A549 (cell line): ENCODE measurements at regions not wholly inside any gene's neighbourhood (a gene's known extent, or its start where the extent isn't known, plus 50 kb on each side); places are given as distances from the start of the nearest gene placed in this dataset.

Source experiments
- ATAC-seq, 2 experiments: fragments of 200-7000 bp in 1 of 2; fragments of >200 bp in 1 of 2; cut with Nextera tagmentation in 1 of 2; cut with Tn5 transposase in 1 of 2; 3 replicates each; pipeline versions ENCODE4 v1.8.0 to v1.9.1; 2018 to 2020; ENCODE audit warnings: mild to moderate bottlenecking in 1 of 2, moderate library complexity in 1 of 2
- CTCF ChIA-PET: fragments of 300-600 bp; sonication (Branson Sonifier 250); formaldehyde crosslinking; extraction: SDS; loops from one replicate; lab custom pipeline; 2021; ENCODE audit warnings: antibody characterized with exemption, inconsistent platforms; lab: Yijun Ruan, JAX
- POLR2A ChIA-PET: fragments of 350-600 bp; formaldehyde crosslinking; extraction: SDS; loops from one replicate; lab custom pipeline; 2021; ENCODE audit warnings: antibody characterized with exemption, inconsistent platforms; lab: Yijun Ruan, JAX
- DNase-seq, 2 experiments: peaks; one replicate each; pipeline versions ENCODE4 v3.0.0 to v3.0.0-alpha.2; 2011 to 2016; ENCODE audit warnings: low read depth in 1 of 2, low spot score in 1 of 2
- FAIRE-seq: peaks from 2 replicates; lab custom pipeline; 2011; peaks lifted over from hg19 to GRCh38; lab: Jason Lieb, UNC
- H3K27ac ChIP-seq, 2 experiments: fragments of >200 bp; sonication (Bioruptor Twin); formaldehyde crosslinking; 3 replicates each; pipeline ENCODE4 v1.5.1; 2016 to 2017
- H3K4me1 ChIP-seq: fragments of >200 bp; sonication (Bioruptor Twin); formaldehyde crosslinking; 3 replicates; pipeline ENCODE4 v1.6.1; 2016
- H3K4me2 ChIP-seq: fragments of >200 bp; sonication (Bioruptor Twin); formaldehyde crosslinking; 3 replicates; pipeline ENCODE4 v1.6.1; 2016
- H3K4me3 ChIP-seq: fragments of >200 bp; sonication (Bioruptor Twin); formaldehyde crosslinking; 3 replicates; pipeline ENCODE4 v1.5.1; 2016
- H3K9me3 ChIP-seq: fragments of >200 bp; sonication (Bioruptor Twin); formaldehyde crosslinking; 3 replicates; pipeline ENCODE4 v1.6.1; 2016
- E2F6 ChIP-seq: IDR thresholded peaks from 2 replicates; pipeline ENCODE4 v1.6.1; 2012; ENCODE audit warnings: low read depth, borderline replicate concordance
- EP300 ChIP-seq, 2 experiments: fragments of >200 bp; sonication (Bioruptor Twin); formaldehyde crosslinking; IDR thresholded peaks; 2 replicates in 1 of 2; 3 replicates in 1 of 2; pipeline ENCODE4 v1.6.1; 2016 to 2017
- HDAC2 ChIP-seq: fragments of 200-600 bp; sonication (generic); IDR thresholded peaks from 2 replicates; pipeline ENCODE4 v1.6.1; 2016
- HMGXB4 ChIP-seq: fragments of 250-450 bp; sonication (Bioruptor Pico); IDR thresholded peaks from 2 replicates; pipeline ENCODE4 v1.5.0; 2021; ENCODE audit warnings: mild to moderate bottlenecking, moderate library complexity, borderline replicate concordance
- HOXB5 ChIP-seq: fragments of 250-450 bp; sonication (Bioruptor Pico); IDR thresholded peaks from 2 replicates; pipeline ENCODE4 v1.5.0; 2020; ENCODE audit warnings: mild to moderate bottlenecking, moderate library complexity
- KDM5A ChIP-seq: fragments of 200-600 bp; sonication (generic); IDR thresholded peaks from 2 replicates; pipeline ENCODE4 v1.6.1; 2016; ENCODE audit warnings: antibody characterized with exemption, mild to moderate bottlenecking
- MYC ChIP-seq: IDR thresholded peaks from 2 replicates; pipeline ENCODE4 v1.6.1; 2012; ENCODE audit warnings: mild to moderate bottlenecking, inconsistent platforms, low read length, improper control_type of control experiment, borderline replicate concordance
- RAD21 ChIP-seq, 2 experiments: fragments of >200 bp in 1 of 2; sonication (Bioruptor Twin) in 1 of 2; formaldehyde crosslinking in 1 of 2; IDR thresholded peaks in 1 of 2; conservative IDR thresholded peaks in 1 of 2; 2 replicates in 1 of 2; 3 replicates in 1 of 2; pipeline ENCODE4 v1.6.1; 2012 to 2018; ENCODE audit warnings: inconsistent platforms in 1 of 2
- RARB ChIP-seq: fragments of 250-450 bp; sonication (Bioruptor Pico); IDR thresholded peaks from 2 replicates; pipeline ENCODE4 v1.8.0; 2021; ENCODE audit warnings: mild to moderate bottlenecking, moderate library complexity
- RNF2 ChIP-seq: fragments of 200-600 bp; sonication (generic); IDR thresholded peaks from 2 replicates; pipeline ENCODE4 v1.6.1; 2016; ENCODE audit warnings: low read depth, mild to moderate bottlenecking, antibody characterized with exemption, moderate library complexity, borderline replicate concordance
- SMC3 ChIP-seq: fragments of >200 bp; sonication (Bioruptor Twin); formaldehyde crosslinking; IDR thresholded peaks from 3 replicates; pipeline ENCODE4 v1.6.1; 2018; ENCODE audit warnings: inconsistent platforms
- SREBF2 ChIP-seq: fragments of 450-650 bp; IDR thresholded peaks from 2 replicates; pipeline ENCODE4 v1.6.1; 2014; ENCODE audit warnings: mild to moderate bottlenecking, moderate library complexity
- ZC3H11A ChIP-seq: fragments of 450-650 bp; IDR thresholded peaks from 2 replicates; pipeline ENCODE4 v1.6.1; 2014; ENCODE audit warnings: antibody characterized with exemption, mild to moderate bottlenecking
- WGBS: methylation state at CpG from one replicate; pipeline ENCODE4 v1.1.6; 2017; ENCODE audit errors: missing lambda C conversion rate; 5-methylcytosine and 5-hydroxymethylcytosine counted together
- TF ChIP-seq, protein P1 (sequence below): fragments of >200 bp; sonication (Bioruptor Twin); formaldehyde crosslinking; IDR thresholded peaks from 3 replicates; pipeline ENCODE4 v1.6.1; 2016
- TF ChIP-seq, protein P2 (sequence below): fragments of 250-450 bp; sonication (Bioruptor Pico); IDR thresholded peaks from 2 replicates; pipeline ENCODE4 v1.5.0; 2020; ENCODE audit warnings: low read depth, mild to moderate bottlenecking, moderate library complexity
- TF ChIP-seq, protein P3 (sequence below): IDR thresholded peaks from 2 replicates; pipeline ENCODE4 v1.6.1; 2012

GRCh38 chr12:105899589-105899988, 239.2 kb downstream of the NUAK1 start:
- ChIA-PET CTCF (no interaction called here), POLR2A (no interaction called here)
- no peaks in the 10 kb centered on the region for H3K4me1 ChIP-seq
- H3K4me3 ChIP-seq, result no peak overlapping the region
- H3K9me3 ChIP-seq, result no peaks in the 10 kb centered on the region
- H3K4me2 ChIP-seq, result no peak overlapping the region
- no peak overlapping the region for H3K27ac ChIP-seq
- no peak for ATAC-seq
- no peak for DNase-seq
- 68% methylated on average over 5 of the region's 5 CpGs for WGBS
- FAIRE-seq, result no peak
- TF ChIP-seq RARB, result no peak
- no peak for TF ChIP-seq EP300 (IDR thresholded peaks at IDR 0.05)
- TF ChIP-seq SREBF2, result no peak
- TF ChIP-seq, protein P1, sequence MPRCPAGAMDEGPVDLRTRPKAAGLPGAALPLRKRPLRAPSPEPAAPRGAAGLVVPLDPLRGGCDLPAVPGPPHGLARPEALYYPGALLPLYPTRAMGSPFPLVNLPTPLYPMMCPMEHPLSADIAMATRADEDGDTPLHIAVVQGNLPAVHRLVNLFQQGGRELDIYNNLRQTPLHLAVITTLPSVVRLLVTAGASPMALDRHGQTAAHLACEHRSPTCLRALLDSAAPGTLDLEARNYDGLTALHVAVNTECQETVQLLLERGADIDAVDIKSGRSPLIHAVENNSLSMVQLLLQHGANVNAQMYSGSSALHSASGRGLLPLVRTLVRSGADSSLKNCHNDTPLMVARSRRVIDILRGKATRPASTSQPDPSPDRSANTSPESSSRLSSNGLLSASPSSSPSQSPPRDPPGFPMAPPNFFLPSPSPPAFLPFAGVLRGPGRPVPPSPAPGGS, result no peak
- no peak for TF ChIP-seq RAD21 (conservative IDR thresholded peaks at IDR 0.05 in 1 of 2, IDR thresholded peaks at IDR 0.05 in 1 of 2)
- TF ChIP-seq ZC3H11A, result no peak
- no peak for TF ChIP-seq HOXB5 (CRISPR knock-in tag)
- TF ChIP-seq, protein P2, sequence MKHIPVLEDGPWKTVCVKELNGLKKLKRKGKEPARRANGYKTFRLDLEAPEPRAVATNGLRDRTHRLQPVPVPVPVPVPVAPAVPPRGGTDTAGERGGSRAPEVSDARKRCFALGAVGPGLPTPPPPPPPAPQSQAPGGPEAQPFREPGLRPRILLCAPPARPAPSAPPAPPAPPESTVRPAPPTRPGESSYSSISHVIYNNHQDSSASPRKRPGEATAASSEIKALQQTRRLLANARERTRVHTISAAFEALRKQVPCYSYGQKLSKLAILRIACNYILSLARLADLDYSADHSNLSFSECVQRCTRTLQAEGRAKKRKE (CRISPR knock-in tag), result no peak
- TF ChIP-seq, protein P3, sequence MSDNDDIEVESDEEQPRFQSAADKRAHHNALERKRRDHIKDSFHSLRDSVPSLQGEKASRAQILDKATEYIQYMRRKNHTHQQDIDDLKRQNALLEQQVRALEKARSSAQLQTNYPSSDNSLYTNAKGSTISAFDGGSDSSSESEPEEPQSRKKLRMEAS, result no peak
- no peak for TF ChIP-seq HMGXB4 (CRISPR knock-in tag)

GRCh38 chr12:105906561-105906960, 232.2 kb downstream of the NUAK1 start:
- ATAC-seq, result no peak
- Histone ChIP-seq H3K9me3 (no peaks in the 10 kb centered on the region), H3K4me1 (no peaks in the 10 kb centered on the region), H3K27ac (no peak overlapping the region), H3K4me3 (no peak overlapping the region), H3K4me2 (no peak overlapping the region)
- POLR2A ChIA-PET, result no interaction called here
- no peak for FAIRE-seq
- 38% methylated on average over 1 of the region's 1 CpG for WGBS
- TF ChIP-seq HDAC2, result no peak
- TF ChIP-seq, all 56 proteins: peak for 0
- CTCF ChIA-PET, result no interaction called here
- no peak for DNase-seq

GRCh38 chr12:105907982-105908381, 230.8 kb downstream of the NUAK1 start:
- H3K4me2 ChIP-seq, result no peak overlapping the region
- peaks cover 5% of the 10 kb centered on the region; the same call in 1 of the 3 replicates for H3K9me3 ChIP-seq
- TF ChIP-seq RNF2, result no peak
- no peak for TF ChIP-seq KDM5A
- TF ChIP-seq E2F6, result no peak
- TF ChIP-seq ZC3H11A, result no peak
- TF ChIP-seq, all 56 proteins: peak for 0
- POLR2A ChIA-PET, result no interaction called here
- 61% methylated on average over 2 of the region's 2 CpGs for WGBS
- ATAC-seq (no peak), DNase-seq (no peak), FAIRE-seq (no peak)
- CTCF ChIA-PET, result no interaction called here
- H3K4me1 ChIP-seq, result no peaks in the 10 kb centered on the region
- no peak overlapping the region for H3K4me3 ChIP-seq
- H3K27ac ChIP-seq, result no peak overlapping the region

DNA sequence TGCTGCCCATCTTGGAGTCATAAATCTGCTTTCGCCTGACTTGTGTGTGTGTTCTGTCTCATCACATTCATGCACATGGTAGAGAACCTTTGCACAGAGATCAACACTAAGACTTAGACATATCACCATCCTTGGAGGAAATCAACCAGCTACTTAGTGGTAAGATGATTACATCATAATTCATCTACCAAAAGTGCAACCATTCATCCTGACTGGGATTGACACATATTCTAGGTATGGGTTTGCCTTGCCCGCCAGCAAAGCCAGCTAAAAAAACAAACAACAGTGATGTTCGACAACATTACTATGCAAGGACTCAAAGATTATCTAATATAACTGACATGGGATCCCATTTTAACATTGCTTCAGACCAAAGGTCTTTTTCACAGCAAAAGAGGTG, 228.7 kb downstream of the NUAK1 start:
- CTCF ChIA-PET, result interaction anchor here (1.2 to 1.4 kb wide), 2 partner anchors 10 to 12 kb away, joined by 3 read pairs; no protein-coding TSS in a partner anchor
- TF ChIP-seq, protein P3, result no peak
- TF ChIP-seq HMGXB4 (CRISPR knock-in tag), result no peak
- TF ChIP-seq, protein P2 (CRISPR knock-in tag), result no peak
- no peak for TF ChIP-seq SMC3
- no peak for TF ChIP-seq MYC
- DNase-seq (no peak), ATAC-seq (no peak), FAIRE-seq (no peak)
- POLR2A ChIA-PET, result no interaction called here
- Histone ChIP-seq H3K27ac (no peak overlapping the region), H3K9me3 (peaks cover 5% of the 10 kb centered on the region; the same call in 1 of the 3 replicates), H3K4me2 (no peak overlapping the region), H3K4me1 (no peaks in the 10 kb centered on the region), H3K4me3 (no peak overlapping the region)
- 86% methylated on average over 3 of the region's 3 CpGs for WGBS
